NCI-H1105 (cell line): ENCODE measurements at regions not wholly inside any gene's neighbourhood (a gene's known extent, or its start where the extent isn't known, plus 50 kb on each side); places are given as distances from the start of the nearest gene placed in this dataset.
"Not testable (repeated sequence)": the region's sequence is repeated elsewhere in the genome, so short reads cannot be mapped to it uniquely, and the experiment has no call there.

ENCODE experiments used
- DNase-seq: peaks from one replicate; lab custom pipeline; 2025; lab: John Stamatoyannopoulos, UW

DNA sequence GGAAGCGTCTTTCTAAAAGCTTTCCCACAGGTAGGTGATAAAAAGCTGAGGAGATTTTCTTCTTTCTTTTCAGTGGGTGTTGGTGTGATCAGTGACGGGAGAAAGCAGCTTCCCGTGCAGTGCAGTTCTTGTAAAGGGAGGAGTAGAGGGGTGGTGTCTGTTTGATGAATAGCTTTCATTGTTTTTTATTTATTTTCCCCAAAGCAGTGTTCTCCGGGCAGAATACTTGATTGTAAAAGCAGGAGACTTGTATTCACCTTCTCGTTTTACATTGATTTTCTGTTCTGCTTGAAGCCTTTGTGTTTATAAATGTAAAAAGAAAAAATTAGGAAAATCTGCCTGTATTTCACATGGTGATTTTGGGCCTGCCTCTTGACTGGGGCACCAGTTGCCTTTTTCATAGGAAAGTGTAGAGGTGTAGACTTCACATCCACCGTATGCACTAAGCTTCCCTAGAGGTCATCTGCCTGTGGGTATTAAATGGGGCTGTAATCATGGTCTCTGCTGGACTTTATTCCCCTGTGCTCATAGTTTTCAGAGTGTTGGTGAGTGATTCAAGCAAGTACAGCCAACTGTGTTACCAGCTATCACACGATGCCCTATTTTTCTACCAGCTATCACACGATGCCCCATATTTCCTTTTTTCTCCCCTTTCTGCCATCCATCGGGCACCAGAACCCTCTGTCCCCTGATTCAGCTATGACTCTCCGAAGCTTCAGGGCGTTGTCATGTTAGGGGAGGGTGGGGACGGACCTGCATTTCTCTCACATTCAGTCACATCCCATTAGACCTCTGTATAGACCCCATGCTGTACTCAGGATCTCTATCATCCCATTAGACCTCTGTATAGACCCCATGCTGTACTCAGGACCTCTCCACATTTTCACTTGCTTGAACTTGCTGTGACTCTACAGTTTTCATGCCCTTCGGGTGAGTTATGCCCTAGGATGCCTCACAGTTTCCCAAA, 526.5 kb downstream of the TRIML1 start:
- DNase-seq, result no peak

DNA sequence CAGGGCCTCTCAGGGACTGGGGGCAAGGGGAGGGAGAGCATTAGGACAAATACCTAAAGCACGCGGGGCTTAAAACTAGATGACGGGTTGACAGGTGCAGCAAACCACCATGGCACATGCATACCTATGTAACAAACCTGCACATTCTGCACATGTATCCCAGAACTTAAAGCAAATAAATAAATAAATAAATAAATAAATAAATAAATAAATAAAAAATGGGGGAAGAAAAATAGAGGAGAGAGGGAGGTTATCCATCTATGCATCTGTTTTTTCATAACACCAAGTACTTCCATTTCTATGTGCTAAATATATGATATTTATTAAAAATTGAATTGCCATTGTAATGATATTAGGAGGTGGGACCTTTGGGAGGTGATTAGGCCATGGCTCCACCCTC, 539.5 kb downstream of the TRIML1 start:
- not testable (repeated sequence) for DNase-seq

DNA sequence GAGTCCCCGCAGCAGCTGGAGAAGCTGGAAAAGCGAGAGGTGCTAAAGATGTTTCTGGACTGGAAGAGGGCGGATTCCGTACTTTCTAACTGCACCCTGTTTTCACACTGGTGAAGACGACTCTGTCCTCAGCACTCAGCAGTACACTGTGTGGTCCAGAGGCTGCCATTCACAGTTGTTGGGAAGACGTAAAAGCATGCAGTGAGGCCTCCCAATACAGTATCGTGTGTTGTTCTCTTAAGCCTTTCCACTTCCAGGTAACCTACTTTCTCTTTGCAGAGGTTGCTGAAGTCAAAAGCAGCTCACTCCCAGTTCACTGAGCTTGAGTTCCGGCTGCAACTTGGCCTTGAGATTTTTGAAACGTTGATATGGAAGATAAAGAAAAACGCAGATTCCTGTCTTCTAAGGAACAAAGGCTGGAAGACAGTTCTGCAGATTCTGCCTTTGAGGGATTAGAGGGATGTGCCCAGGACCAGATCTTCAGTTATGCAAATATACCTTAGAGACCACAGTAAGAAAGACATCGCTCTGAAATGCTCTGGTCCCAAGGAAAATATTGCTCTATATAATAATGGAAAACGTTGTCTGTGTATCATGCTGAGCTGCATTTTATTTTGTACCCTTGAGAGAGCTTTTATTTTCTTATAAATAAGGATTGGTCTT, 540.9 kb downstream of the TRIML1 start:
- no peak for DNase-seq

DNA sequence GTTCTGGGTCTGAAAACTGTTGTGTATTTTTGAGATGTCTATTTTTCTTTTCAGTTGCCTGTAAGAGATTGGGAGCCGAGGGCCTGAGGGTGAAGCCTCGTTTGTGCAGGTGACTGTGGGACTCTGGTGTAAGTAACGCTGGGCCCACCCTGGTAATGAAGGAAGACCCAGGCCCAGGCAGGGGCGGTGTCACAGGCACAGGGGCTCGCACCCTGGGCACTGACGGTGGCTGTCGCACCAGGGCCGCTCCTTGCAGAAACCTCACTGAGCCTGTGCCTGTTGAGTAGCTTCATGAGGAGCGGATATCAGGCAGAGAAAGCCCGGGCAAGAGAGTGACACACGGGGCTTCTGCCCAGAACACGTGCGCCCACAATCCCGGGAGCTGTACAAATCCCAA, 541.4 kb downstream of the TRIML1 start:
- no peak for DNase-seq

DNA sequence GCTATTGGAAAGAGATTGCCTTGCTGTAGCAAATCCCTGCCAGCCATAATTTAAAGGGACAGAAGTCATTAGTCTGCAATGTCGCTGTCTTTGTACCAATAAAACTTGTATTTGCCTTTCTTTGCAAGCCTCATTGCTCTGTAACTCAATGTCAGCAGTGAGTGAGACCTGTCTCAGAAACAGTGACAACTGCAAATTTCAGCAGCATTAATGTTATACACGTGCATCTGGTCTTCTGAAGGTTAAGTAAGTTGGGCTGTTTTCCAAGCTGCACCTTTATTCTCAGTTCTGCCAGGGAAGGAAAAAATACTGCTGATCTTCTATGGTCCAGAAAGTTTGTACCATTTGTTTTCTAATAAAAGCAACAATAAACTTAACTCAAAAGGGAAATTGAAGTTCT, 543.1 kb downstream of the TRIML1 start:
- DNase-seq, result no peak

DNA sequence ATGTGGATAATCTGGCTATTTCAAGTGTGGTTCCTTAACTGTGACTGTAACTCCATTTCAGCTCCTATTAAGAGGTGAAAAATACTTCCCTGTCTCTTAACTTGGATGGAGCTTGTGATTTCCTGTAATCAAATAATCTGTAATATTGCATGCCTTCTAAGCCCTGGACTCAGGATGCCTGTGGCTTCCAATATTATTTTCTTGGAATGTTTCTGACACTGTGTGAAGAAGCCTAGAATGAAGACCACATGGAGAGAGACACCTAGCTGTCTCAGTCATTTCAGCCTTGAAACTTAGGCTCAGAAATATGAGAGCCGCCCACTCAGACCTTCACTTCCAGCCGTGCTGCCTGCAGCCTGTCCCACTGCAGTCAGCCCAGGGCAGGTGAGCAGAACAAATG, 544.3 kb downstream of the TRIML1 start:
- DNase-seq, result no peak

DNA sequence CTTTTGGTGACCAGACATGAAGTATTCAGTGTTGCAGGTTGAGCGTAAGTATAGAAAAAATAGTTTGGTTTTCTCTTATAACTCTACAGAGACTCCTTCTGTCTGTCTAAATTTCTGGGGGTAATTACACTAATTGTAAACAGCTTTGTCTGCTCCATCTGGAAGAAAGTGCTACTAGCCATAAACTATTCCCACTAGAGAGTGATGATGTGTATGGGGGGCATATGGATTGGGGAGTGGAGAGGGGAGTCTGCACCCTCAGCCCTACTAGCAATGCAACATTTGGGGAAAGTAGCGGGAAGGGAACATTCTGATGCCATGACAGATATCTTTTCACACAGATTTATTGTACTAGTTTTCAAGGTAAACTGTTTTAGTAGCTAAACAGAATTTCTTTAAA, 549.7 kb downstream of the TRIML1 start:
- DNase-seq, result no peak

DNA sequence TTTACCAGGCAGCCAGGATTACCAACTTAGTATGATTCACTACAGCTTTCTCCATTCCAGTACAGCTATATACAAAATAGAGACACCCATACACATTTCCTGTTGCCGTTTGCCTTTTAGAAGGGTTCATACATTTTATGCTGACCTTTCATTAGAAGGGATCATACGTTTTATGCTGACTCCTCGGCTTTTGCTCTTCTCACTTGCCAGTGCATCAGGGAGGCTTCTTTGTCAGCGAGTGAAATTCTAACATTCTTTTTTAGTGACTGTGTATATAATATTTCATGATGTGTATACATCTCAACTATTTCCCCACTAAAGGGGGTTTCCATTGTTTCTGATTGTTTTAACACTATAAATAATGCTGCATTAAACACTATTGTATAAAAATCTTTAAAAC, 552.6 kb downstream of the TRIML1 start:
- no peak for DNase-seq

DNA sequence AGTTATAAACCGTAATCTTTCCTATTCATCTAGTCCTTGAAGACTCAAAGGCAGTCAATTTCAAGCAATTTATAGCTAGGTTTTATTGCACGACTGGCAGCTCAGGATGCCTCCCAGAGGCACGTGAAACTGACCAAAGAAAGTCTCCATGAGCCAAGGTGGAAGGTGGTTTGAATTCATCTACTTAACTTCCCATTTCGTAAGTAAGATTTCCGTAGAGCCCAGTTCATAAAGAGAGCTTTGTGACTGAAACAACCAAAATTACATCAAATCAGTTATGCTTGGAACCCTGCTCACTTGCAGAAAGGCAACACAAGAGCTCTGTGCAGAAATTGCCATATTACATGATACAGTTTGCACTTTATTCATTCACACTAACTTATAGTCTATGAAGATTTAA, 556.0 kb downstream of the TRIML1 start:
- DNase-seq, result no peak

DNA sequence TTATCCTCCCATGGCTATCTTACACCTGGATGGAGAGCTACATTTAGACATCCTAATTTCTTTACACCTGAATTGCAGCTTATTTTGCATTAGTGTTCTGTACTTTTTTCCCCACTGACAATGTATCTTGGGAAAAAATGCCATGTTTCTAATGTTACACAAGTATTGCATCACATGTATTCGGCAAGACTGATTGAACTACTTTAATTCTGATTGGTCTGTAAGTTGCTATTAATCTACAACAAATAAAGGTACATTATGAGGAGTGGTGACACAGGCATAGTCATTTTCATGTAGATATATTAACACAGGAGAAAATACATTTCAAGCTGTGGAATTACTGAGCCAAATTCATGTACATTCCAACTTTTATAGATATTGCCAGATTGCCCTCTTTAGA, 558.0 kb downstream of the TRIML1 start:
- no peak for DNase-seq

DNA sequence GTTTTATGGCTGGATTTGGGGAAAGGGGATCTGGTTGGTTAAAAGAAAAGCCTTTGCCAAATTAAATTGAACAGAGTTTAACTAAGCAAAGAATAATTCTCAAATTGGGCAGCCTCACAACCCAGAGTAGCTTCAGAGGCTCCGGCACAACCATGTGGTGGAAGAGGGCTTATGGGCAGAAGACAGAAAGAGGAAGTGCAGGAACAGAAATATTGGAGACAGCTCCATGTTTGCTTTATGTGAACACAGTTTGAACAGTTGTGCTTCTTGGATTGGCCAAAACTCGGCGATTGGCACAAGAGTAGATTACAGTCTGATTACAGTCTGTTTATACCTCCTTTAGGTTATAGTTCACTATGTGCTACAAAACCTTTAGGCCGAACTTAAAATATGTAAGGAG, 562.7 kb downstream of the TRIML1 start:
- no peak for DNase-seq

DNA sequence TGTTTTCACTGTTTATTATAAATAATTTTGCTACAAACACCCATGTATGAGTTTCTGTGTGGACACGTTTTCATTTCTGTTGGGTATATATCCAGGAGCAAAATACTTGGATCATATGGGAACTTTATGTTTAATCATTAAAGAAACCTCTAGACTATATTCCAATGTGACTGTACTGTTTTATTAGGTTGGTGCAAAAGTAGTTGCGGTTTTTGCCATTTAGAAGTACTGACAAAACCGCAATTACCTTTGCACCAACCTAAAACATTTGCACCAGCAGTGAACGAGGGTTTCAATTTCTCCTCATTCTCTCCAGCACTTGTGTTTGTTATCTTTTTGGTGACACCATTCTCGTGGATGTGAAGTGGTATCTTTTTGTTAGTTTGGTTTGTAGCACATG, 565.0 kb downstream of the TRIML1 start:
- DNase-seq, result no peak

DNA sequence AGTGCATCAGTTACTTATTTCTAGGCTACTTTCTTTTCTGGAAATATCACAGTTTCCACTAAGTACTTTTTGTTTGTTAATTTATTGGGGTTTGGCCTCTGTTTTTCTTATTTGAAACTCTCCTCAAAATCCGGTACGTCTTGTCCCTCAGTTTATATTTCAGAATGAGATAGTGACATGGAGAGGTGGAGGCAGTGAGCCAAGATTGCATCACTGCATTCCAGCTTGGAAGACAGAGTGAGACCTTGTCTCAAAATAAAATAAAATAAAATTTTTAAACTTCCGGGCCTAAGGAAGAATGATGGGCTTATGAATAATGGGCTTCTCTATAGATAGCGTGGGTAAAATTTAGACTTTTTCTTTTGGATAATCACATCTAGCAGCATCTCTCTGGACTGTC, 567.8 kb downstream of the TRIML1 start:
- DNase-seq, result no peak

DNA sequence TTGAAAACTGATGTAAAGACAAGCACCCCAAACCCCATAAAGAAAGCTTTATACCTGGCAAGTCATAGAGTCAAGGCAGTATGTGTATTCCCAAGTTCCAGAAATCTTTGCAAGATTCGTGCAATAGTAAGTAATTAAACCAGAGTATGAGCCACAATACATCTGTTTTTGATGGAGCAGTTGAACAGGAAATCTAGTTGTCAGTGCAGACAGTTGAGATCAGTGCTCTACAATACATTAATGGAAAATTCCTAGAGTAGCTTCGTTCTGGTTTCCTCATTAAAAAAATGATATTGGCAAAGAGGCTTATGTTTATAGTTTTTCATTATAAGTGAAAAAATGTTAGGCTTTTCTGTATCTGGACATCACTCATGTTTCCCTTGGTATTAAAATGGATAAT, 575.3 kb downstream of the TRIML1 start:
- no peak for DNase-seq

DNA sequence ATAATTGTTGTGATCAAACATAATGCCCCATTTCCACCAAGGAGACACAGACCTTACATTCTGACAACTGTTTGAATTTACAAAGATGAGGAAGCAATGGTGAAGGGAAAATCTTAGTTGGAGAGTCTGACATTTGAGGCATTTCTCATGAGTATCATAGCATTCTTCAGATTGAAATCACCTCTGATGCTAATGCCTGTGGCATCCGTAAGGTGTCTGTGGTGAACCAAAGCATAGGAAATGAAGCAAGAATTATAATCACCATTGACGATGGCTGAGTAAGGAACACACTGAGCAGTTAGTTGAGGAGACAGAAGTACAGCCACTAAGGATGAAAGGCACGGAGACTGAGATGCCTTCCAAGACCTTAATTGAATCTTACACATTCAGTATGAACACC, 575.7 kb downstream of the TRIML1 start:
- DNase-seq, result no peak

DNA sequence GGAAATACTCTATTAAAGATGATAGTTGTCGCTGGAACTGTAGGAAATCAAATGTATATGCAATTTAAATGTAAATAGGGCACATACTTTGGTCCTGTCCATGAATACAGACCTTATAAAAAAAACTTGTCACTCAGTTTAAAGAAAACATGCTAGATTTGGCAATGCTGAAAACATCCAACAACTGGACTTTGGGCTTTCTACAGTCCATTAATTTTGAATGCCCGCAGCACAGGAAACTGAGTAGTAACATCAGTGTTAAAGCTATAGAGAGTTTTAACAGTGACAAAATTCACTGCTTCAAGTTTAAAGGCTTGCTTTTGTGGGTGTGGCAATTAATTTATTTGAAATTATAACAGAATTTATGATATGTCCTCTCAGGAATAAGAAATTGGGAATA, 578.4 kb downstream of the TRIML1 start:
- no peak for DNase-seq

DNA sequence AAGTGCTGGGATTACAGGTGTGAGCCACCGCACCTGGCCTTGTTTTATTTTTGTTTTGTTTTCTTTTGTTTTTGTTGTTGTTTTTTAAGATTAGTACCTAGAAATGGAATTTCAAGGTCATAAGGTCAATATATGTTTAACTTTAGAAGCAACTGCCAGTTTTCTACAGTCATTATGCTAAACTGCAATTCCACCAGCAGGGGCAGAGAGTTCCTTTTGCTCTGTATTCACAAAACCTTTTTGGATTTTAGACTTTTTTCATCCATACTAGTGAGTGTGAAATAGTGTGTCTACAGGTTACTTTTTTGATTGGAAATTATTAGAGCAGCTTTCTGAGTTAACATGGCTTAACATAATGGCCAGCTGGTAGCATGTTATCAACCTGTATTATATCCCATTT, 580.6 kb downstream of the TRIML1 start:
- no peak for DNase-seq

DNA sequence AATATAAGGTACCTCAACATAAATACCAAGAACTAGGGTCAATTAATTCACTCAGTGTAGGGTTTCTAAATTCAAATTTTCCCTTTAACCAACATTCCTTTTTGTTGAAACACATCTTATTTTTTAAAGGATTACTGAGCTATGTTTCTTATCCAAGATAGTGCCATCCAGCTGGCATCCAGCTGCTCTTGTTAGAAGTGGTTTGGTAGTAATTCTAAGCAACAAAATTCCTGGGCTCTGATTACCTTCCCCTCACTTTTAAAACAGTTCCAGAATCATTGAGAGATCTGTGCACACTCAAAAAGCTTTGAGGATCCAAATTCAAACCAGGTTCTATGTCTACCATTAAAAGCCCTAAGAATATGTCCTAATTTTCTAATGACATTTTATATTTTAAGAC, 583.7 kb downstream of the TRIML1 start:
- DNase-seq, result no peak

DNA sequence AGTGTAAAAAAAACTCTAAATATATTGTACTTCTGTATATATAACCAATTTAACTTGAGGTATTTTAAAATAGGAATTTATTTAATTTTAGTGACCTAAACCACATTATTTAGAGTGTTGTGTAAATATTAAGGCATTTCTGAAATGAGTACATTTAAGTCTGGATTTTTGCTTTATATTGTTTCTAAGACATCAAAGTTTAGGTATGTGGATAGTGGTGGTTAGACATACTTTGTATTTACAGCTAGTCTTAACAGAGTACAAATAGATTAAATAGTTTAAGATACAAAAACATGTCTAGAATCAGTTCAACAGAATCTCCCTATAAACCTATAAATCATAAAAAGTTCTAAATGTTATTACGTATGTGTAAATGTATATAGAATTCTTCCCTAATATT, 588.5 kb downstream of the TRIML1 start:
- DNase-seq, result no peak

DNA sequence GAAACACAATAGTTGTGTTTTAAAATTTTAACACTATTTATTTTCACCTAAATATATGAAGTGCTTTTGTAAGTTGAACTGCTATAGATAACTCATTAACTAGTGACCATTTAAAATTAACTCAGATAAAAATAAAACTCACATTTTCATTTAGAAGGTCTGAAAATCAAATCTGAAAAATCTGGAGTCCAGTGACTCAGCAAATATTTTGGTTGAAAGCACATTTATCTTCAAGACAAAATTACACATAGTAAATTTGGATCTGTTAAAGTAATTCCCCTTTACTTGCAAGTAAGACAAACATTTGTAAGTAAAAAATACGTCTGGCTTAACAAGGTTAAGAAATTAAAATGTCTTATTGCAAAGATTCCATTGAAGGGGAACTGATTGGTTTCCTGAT, 589.1 kb downstream of the TRIML1 start:
- DNase-seq, result no peak

DNA sequence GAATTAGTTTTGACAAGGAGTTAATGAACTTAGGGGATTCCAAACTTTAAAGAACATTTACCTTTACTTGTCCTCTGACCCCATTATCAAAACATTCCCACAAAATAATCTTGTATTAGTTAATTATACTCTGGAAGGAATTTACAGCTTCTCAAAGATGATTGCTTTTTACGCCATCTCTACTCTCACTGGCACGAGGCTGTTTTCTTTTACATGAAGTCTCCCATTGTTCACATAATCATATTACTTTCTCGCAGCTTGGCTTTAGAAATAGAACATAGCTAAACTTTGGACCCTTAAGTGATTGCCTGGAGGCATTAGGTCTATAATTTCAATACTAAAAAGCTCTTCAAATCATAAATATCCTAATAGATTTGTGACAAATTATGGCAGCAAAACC, 592.9 kb downstream of the TRIML1 start:
- no peak for DNase-seq

DNA sequence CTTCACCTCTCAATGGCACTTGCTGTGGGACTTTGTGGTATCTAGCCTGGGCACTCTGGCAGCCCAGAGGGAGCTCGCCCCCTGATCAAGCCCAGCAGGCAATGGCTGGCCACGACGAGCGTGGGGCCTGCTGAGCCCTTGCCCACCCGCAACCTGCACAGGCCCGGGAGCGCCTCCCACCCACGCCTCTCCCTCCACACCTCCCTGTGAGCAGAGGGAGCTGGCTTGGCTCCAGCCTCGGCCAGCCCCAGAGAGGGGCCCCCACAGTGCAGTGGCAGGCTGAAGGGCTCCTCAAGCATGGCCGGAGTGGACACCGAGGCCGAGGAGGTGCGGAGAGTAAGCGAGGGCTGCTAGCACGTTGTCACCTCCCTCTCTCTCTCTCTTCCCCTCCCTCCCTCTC, 595.8 kb downstream of the TRIML1 start:
- DNase-seq, result no peak

DNA sequence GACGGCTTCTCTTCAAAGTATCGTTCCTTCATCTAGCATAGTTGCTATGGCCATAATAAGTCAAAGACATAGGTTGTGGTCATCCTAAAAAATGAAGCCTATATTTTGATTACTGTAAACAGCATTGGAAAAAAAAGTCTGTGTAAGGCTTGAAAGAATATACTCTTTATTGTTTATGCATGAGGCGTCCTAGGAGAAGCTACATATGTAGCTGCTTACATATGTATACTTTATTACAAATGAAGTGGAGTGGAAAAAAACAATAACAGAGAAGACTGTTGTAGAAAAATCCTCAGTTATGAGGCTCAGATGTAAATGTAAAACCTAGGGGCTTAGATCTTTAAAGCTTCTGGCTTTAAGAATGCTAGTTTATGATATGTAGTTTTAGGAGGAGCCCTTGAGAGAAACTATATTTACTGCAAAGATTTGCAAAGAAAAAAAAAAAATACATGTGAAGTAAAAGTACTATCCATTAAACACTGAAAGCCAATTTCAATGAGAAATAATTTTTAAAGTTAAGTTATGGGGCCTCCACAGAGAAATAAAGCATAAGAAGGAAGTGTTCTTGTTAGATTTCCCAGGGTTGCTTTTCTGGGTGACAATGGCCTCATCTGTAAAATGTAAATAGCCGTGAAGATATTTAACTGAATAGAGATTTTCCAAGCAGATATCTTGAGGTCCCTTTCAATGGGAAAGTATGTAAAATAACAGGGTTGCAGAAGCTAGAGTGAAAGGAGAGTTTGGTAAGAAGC, 598.2 kb downstream of the TRIML1 start:
- DNase-seq, result no peak
